HG02884 (cell line): ENCODE measurements at regions not wholly inside any gene's neighbourhood (a gene's known extent, or its start where the extent isn't known, plus 50 kb on each side); places are given as distances from the start of the nearest gene placed in this dataset.
"Not testable (repeated sequence)": the region's sequence is repeated elsewhere in the genome, so short reads cannot be mapped to it uniquely, and the experiment has no call there.

Experiments
- ATAC-seq: cut with Tn5 transposase; IDR thresholded peaks from one replicate; pipeline ENCODE4 v1.9.1; 2021; ENCODE audit warnings: mild to moderate bottlenecking, moderate library complexity; ENCODE audit not compliant: unreplicated experiment

DNA sequence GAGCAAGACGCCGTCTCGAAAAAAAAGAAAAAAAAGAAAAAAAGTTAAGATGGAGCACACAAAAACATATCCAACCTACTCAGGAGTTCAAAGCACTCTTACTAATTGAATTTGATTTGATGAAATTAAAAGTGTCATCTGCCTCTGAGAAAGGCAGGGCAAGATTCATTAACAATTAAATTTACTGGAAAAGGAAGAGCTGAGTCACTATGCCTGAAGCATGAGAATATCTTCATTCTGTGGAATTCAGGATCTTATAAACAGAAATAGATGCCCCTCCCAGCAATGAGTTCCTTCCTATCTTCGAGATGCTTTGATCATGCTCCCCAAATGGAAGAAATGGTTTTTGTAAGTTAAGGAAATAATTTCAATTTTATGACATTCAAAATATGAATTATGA, 61.0 kb upstream of the ST3GAL6 start:
- ATAC-seq: no peak

DNA sequence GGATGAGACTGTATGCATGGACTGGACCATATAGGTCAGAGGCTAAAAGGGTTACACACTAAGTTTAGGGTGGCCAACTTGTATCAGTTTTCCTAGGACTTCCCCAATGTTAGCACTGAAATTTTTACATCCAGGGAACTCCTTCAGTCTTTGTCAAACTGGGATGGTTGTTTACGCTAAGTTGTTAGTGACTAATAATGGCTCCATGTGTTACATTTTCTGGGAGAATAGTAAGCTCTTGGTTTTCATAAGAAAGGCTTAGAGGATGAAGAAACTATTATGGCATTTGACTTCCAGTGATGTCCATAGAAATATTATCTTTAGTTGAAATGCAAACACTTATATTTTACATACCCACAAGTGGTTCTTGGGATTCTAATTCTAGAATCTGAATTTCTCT, 57.9 kb upstream of the ST3GAL6 start:
- no peak for ATAC-seq

DNA sequence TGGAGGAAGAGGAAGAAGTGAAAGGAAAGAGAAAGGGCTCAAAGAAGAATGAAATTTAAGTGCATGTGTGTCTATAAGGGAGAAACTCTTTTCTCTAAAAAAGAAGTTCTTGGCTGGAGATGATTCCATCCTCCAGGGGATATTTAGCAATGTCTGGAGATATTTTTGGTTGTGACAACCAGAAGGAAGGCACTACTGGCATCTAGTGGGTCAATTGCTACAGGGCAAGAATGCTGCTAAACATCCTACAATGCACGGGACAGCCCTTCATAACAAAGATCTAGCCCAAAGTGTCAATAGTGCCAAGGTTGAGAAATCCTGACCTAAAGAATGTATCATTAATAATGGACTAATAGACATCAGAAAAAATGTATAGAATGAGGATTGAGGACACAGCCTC, 57.4 kb upstream of the ST3GAL6 start:
- ATAC-seq: no peak

DNA sequence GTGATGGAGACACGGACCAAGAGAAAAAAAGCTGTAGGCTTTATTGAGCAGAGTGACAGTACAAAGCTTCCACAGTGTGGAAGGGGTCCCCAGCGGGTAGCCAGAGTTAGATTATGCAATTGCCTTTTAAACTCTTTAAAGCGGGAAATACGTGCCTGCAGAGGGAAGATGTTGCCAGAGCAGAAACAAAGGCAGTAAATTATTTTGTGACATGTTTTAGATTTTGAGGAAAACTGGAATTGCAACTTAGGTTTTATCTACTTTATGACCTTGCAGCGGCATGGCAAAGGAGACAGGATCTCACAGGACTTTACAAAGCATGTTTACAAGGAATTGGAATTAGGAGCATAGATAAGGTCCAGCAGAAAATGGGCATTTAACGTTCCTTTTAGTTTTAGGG, 54.5 kb upstream of the ST3GAL6 start:
- not testable (repeated sequence) for ATAC-seq

DNA sequence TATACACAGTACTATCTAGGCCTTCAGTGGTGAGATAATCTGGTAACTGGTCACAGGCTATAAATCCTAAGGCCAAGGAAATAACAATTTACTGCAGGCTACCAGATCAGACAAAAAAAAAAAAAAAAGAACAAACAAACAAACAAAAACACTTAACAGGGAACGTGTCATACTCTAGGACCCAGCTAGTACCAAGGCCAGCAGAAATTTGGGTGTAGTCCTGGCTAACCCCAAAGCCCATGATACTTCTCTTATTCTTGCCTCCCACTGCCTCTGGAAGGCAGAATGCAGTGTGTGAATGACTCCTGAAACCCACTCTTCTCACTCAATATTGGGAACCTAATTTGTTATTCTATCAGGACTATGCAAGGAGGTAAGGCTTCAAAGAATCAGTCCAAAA, 53.7 kb upstream of the ST3GAL6 start:
- ATAC-seq: no peak

DNA sequence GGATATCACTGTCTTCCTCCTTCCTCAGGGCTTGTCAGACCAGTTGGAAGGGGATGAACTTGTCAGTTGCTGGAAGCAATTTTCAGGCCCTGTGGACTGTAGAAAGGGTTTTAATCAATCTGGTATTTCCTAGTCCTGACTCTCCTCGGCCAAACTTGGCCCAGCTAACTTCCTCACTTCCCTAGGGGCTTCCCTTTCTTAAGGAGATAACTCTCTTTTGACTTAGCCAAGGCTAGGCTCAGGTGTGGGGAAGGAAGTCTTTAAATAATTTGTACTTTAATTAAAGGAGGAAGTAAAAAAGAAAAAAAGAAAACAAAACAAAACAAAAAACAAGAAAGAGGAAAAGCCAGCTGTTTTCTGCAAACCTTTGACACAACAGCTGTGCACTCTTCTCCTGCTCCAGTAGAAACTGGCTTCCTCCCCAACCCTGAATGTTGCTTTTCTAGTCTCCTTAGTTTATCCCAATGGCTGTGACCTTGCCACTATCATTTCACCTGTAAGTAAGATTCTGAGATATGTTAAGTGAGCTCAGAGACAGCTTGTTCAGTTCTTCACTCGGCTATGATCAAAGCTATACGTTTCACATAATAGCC, 53.0 kb upstream of the ST3GAL6 start:
- no peak for ATAC-seq

DNA sequence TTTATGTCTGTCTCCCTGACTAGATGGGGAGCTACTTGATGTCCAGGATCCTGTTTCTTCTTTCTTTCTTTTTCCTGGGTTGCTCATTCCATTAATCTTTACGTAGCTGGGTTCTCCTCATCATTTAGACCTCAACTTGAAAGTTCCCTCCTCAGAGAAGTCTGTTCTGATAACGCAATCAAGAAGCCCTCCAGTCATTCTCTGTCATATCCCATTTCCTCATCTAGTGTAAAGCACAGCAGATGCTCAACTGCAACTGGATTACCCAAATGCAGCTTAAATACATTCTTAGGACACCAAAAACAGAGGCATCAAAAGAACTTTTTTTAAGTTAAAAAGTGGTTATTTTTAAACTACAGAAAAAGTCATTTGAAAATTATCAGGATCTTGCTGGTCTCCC, 51.7 kb upstream of the ST3GAL6 start:
- no peak for ATAC-seq

DNA sequence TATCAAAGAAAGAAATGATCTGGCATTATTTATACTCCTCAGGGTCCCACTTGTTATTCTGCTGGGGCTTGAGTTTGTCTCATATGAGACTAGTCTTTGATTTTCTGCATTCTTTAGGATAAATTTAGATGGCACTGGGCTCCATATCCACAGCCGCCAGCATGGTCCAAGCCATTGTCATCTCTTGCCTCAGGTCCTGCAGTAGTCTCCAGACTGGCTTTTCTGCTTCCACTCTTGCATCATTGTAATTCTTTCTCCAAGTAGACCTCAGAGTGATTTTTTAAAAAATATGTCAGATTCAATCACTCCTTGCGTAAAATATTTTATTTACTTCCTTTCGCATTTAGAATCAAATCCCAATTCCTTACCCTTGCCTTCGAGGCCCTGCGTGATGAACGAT, 50.4 kb upstream of the ST3GAL6 start:
- no peak for ATAC-seq

DNA sequence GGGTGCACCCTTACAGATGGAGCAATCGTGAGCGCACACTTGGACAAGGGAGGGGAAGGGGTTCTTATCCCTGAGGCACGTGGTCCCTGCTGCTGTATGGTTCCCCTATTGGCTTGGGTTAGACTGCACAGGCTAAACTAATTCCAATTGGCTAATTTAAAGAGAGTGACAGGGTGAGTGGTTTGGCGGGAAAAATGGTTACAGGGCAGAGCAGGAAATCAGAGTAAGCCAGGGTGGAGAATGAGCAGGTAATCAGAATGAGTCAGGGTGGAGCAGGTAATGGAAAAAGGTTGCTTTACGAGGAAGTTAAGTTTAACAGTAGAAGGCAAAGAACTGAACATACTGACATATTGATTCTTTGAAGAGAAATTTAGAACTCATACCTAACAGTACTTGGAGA, 49.8 kb upstream of the ST3GAL6 start:
- ATAC-seq: not testable (repeated sequence)
